ENCODE measurements at regions not wholly inside any gene's neighbourhood (a gene's known extent, or its start where the extent isn't known, plus 50 kb on each side); places are given as distances from the start of the nearest gene placed in this dataset.

GRCh38 chr3:31129241-31129640 is 234.8 kb upstream of the GADL1 start:
- no peak overlapping the region for H3K4me3 Mint-ChIP-seq
- TF ChIP-seq CTCF (conservative IDR thresholded peaks at IDR 0.05), result no peak
- H3K9me3 Mint-ChIP-seq, result peaks cover 6% of the 10 kb centered on the region
- H3K4me1 Mint-ChIP-seq, result peaks cover 6% of the 10 kb centered on the region
- H3K27ac Mint-ChIP-seq (ENCODE audit: unreplicated experiment), result no peak overlapping the region
- H3K27me3 Mint-ChIP-seq (ENCODE audit: low read depth), result no peaks in the 10 kb centered on the region
- no peaks in the 10 kb centered on the region for H3K36me3 Mint-ChIP-seq (ENCODE audit: low read depth)
- no peak for DNase-seq (ENCODE audit: low read depth, low spot score)

- Mint-ChIP-seq H3K36me3 (ENCODE audit: low read depth) (no peaks in the 10 kb centered on the region), H3K4me1 (no peaks in the 10 kb centered on the region), H3K9me3 (no peaks in the 10 kb centered on the region), H3K4me3 (no peak overlapping the region), H3K27me3 (ENCODE audit: low read depth) (no peaks in the 10 kb centered on the region), H3K27ac (ENCODE audit: unreplicated experiment) (no peak overlapping the region)
- peak; percentile 71 for TF ChIP-seq CTCF (conservative IDR thresholded peaks at IDR 0.05)
- DNase-seq (ENCODE audit: low read depth, low spot score), result no peak
Measured at GRCh38 chr3:31132132-31132769, 237.8 kb upstream of the GADL1 start.

GRCh38 chr3:31133541-31133940 is 239.1 kb upstream of the GADL1 start:
- Mint-ChIP-seq H3K4me3 (no peak overlapping the region), H3K9me3 (no peaks in the 10 kb centered on the region), H3K27ac (ENCODE audit: unreplicated experiment) (no peak overlapping the region), H3K27me3 (ENCODE audit: low read depth) (no peaks in the 10 kb centered on the region), H3K4me1 (no peaks in the 10 kb centered on the region), H3K36me3 (ENCODE audit: low read depth) (no peaks in the 10 kb centered on the region)
- no peak for TF ChIP-seq CTCF (conservative IDR thresholded peaks at IDR 0.05)
- no peak for DNase-seq (ENCODE audit: low read depth, low spot score)

- no peaks in the 10 kb centered on the region for H3K4me1 Mint-ChIP-seq
- no peaks in the 10 kb centered on the region for H3K9me3 Mint-ChIP-seq
- H3K27me3 Mint-ChIP-seq (ENCODE audit: low read depth), result no peaks in the 10 kb centered on the region
- no peak overlapping the region for H3K27ac Mint-ChIP-seq (ENCODE audit: unreplicated experiment)
- DNase-seq (ENCODE audit: low read depth, low spot score), result no peak
- no peaks in the 10 kb centered on the region for H3K36me3 Mint-ChIP-seq (ENCODE audit: low read depth)
- no peak for TF ChIP-seq CTCF (conservative IDR thresholded peaks at IDR 0.05)
- H3K4me3 Mint-ChIP-seq, result no peak overlapping the region
Measured at GRCh38 chr3:31135546-31135945, 241.1 kb upstream of the GADL1 start.

GRCh38 chr3:31137718-31138465 is 243.4 kb upstream of the GADL1 start:
- no peaks in the 10 kb centered on the region for H3K9me3 Mint-ChIP-seq
- no peak for TF ChIP-seq CTCF (conservative IDR thresholded peaks at IDR 0.05)
- DNase-seq (ENCODE audit: low read depth, low spot score), result no peak
- H3K36me3 Mint-ChIP-seq (ENCODE audit: low read depth), result no peaks in the 10 kb centered on the region
- H3K27me3 Mint-ChIP-seq (ENCODE audit: low read depth), result no peaks in the 10 kb centered on the region
- no peak overlapping the region for H3K4me3 Mint-ChIP-seq
- no peak overlapping the region for H3K27ac Mint-ChIP-seq (ENCODE audit: unreplicated experiment)
- peaks cover 4% of the 10 kb centered on the region for H3K4me1 Mint-ChIP-seq

Measured in neural crest cell (in vitro differentiated cells).